Hematopoietic multipotent progenitor cell treated with erythropoietin and hydrocortisone succinate and interleukin-3 and kit ligand, for 15 days (in vitro differentiated cells): ENCODE measurements at regions not wholly inside any gene's neighbourhood (a gene's known extent, or its start where the extent isn't known, plus 50 kb on each side); places are given as distances from the start of the nearest gene placed in this dataset.

ENCODE experiments used
- DNase-seq: peaks from one replicate; pipeline ENCODE4 v3.0.0-alpha.2; 2015; ENCODE audit warnings: low spot score

DNA sequence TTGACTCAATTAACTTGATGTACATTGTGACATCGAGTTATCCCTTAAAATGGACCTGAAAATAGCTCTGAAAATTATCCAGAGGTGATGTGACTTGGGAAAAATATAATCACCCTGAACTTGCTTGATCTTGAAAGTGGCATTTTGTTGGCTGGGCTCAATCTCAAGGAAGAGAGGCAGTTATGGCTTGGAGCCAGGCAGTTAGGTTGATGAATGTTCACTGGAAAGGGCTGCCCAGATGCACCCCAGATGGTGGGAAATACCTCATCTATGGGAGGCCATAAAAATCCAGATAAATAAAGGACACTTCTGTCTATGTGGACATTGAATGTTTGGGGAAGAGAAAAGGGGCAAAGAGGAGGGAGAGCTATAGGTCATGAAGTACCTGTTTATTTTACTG lies 55.7 kb upstream of the OR5AN1 start:
- DNase-seq, result no peak

DNA sequence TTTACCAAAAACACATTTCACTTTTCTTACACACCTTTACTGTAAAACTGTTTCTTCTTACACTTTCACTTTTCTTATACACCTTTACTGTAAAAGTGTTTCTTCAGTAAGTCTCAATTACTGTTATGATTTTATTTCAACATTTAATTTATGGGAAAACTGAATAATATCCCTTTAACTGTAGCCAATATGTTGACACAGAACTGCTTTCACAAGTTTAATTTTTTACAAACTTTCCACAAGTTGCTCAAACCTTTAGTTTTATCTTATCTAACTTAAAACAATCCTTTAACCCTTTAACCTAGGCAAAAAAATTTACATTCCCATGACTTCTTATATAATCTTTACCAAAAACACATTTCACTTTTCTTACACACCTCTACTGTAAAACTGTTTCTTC lies 63.3 kb upstream of the OR5AN1 start:
- no peak for DNase-seq

DNA sequence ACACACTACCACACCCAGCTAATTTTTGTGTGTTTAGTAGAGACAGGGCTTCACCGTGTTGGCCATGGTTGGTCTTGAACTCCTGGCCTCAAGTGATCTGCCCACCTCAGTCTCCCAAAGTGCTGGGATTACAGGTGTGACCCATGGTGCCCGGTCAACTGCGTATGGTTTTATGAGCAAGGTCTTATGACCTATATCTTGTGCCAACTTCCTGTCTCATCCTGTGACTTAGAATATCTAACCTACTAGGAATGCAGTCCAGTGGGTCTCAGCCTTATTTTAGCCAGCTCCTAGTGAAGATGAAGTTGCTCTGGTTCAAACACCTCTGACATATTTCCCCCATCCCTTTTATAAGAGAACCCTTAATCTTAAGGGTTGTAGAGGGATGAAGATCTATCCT lies 66.1 kb upstream of the OR5AN1 start:
- no peak for DNase-seq

- no peak for DNase-seq
These were observed 67.5 kb upstream of the OR5AN1 start for GRCh38 chr11:59291228-59291627.

GRCh38 chr11:59289356-59290181 lies 69.1 kb upstream of the OR5AN1 start:
- DNase-seq, result no peak

GRCh38 chr11:59285716-59286260 lies 72.9 kb upstream of the OR5AN1 start:
- DNase-seq, result no peak

DNA sequence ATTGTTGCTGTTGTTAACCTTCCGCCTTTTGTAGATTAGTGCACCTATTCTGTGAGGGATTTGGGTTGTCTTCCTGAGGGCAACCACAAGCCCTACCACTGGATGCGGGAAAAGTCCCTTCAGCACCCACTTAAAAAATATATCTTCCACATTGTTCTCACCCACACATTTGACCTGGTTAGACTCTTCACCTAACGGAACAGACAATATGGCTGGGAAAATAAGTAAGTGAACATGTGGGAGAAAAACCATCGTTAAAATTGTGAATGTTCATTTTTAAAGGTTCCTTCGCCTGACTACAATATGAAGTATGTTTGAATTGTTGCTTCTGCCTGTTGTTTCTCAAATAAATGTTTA lies 72.0 kb upstream of the MPEG1 start:
- no peak for DNase-seq

DNA sequence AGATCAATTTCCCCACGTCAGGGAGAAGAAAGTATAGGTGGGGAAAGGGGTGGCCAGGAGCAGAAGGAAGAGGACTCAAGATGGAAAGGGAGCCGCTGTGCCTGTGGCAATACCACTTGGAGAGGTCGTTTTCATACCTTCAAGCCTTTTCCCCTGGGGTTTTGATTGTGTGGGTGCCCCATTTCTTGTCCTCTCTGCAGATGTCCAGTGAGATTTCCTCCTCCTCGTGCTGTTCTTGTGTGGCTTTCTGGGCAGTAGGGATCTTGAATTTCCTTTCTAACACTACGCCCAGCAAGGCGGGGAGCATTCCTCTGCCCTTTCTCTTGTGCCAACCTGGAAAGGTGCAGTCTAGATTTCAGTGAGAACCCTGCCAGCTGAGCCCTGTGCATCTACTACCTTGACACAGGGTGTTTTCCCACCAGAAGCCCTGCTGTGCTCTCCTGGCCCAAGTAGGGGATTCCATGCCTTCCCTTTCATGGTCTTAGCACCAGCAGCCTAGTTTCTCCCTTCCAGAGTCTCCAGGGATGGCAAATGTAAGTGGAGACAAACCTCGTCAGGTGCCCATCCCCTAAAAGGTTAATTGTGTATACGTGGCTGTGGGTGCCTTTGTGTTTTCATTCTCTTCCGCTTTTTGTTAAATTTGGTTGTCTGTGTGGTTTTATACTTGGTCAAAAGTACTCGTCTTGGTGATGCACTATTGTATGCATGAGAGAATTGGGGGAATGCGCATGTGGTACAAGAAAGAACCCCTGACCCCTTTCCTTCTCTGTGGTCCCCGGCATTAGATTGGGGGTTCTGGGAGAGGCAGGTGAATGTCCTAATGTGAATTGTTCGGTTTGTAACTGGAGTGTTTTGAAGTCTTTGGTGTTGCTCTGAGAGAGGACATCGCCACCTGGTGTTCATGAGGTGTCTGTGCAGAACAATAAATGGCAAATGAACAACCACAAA lies 71.4 kb upstream of the MPEG1 start:
- DNase-seq, result peak; percentile 20

- no peak for DNase-seq
These were observed 70.6 kb upstream of the MPEG1 start for GRCh38 chr11:59283311-59283710.

- DNase-seq, result no peak
These were observed 68.5 kb upstream of the MPEG1 start for GRCh38 chr11:59281177-59281576.

DNA sequence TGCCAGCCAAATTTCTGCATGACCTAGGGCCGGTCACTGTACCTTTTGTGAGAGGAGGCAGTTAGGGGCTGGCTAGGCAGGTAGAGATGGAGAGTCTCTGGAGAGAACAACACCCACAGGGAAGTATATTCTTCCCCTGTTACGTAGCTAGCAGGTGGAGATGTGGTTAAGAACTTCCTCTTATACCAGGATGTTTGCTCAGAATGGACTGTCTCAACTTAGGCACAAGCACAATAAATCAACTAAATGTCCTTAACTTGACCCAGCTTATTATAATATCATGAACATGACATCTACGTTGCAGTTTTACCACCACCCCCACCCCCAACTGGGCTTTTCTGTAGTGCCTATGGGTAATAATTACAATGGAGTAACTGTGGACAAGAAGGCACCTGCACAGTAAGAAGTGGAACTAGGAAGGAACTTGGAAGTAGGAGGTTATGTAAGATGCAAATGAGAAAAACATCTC lies 60.7 kb upstream of the MPEG1 start:
- no peak for DNase-seq

- DNase-seq, result no peak
These were observed 60.1 kb upstream of the MPEG1 start for GRCh38 chr11:59272771-59273372.

- DNase-seq, result no peak
These were observed 59.1 kb upstream of the MPEG1 start for GRCh38 chr11:59271811-59272327.

- no peak for DNase-seq
These were observed 58.6 kb upstream of the MPEG1 start for GRCh38 chr11:59271247-59271755.

DNA sequence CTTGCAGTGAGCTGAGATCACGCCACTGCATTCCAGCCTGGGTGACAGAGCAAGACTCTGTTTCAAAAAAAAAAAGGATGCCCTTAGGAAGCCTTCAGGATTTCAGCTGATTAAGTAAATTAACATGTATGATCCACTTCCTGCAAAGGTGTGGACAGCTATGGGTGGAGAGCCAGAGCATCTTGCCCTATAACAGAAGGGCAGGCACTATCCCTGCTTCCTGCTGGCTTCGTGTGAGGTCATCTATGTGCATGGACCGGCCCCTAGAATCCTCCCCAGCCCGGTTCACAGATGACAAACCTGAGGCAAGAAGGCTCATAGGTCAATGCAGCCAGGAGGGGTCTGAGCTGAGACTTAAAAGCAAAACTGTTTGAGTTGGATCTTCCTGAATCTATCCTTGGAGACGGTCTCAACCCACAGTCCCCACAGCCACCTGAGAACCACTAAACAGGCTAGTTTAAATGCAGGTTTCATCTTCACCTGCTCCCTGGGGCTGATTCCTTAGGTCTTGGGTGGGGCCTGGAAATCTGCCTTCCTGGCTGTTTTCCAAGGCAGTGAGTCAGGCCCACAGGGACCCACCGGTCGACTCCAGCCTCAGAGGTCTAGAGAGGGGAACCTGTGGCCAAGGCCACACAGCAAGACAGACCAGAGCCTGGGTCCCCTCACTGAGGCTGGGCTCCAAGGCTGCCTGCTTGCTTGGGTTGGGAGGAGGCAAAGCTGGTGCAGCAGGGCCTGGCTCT lies 55.2 kb upstream of the MPEG1 start:
- DNase-seq, result no peak

- DNase-seq, result no peak
These were observed 54.5 kb upstream of the MPEG1 start for GRCh38 chr11:59267196-59267595.

DNA sequence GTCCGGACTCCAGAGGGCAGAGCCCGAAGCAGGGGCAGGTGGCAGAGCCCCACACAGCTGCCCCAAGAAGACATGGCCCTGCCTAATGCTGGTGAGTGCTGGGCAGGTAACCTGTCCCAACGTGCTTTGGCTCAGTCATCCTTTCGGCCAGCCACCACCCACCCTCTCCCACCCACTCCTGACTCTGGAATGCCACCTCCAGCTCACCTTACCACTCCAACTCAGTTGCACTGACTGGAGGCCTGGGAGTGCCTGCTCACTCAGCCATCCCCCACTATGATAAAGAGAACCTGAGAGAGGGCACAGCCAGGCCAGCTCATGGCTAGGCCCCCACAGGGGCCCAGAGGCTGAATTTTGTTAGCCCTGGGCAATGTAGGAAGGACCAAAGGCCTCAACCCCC lies 53.8 kb upstream of the MPEG1 start:
- DNase-seq, result no peak

DNA sequence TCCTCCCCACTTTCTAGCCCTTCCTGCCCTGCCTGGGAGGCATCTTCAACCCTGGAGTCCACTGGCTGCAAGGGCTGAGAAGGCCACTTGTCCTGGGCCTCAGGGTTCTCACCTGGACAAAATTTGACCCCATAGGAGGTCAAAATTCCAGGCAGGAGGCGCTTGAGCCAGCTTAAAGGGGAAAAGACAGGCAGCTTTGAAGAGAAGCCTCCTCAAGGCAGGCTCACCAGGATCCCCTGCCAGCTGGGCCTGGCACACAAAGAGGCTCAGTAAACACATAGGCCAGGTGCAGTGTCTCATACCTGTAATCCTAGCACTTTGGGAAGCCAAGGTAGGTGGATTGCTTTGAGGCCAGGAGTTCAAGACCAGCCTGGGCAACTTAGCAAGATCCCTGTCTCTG lies 53.0 kb upstream of the MPEG1 start:
- no peak for DNase-seq

GRCh38 chr11:59264736-59265135 lies 52.0 kb upstream of the MPEG1 start:
- no peak for DNase-seq

- no peak for DNase-seq
These were observed 50.6 kb upstream of the MPEG1 start for GRCh38 chr11:59263225-59263894.
